GM18520 (cell line): ENCODE measurements at regions not wholly inside any gene's neighbourhood (a gene's known extent, or its start where the extent isn't known, plus 50 kb on each side); places are given as distances from the start of the nearest gene placed in this dataset.
A peak's percentile ranks its signal among the peaks of the same experiment; 100 is the strongest.

Experiments used
- ATAC-seq: cut with Tn5 transposase; IDR thresholded peaks from one replicate; pipeline ENCODE4 v1.9.1; 2021; ENCODE audit not compliant: unreplicated experiment

DNA sequence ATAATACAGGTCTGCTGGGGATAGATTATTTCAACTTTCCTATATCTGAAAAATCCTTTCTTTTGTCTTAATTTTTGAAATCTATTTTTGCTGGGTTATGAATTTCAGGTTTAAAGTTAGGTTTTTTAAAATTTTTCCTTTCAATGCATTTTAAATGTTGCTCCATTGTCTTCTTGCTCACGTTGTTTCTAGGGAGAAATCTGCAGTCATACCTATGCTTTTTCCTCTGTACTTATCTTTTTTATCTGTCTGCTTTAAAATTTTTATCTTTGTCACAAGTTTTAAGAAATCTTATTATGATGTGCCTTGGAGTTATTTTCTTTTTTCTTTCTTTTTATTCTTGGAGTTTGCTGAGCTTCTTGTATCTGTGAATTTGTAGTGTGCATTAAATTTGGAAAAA, 412.0 kb upstream of the KIF2A start:
- no peak for ATAC-seq

GRCh38 chr5:61896811-61897210, 409.2 kb upstream of the KIF2A start:
- no peak for ATAC-seq

GRCh38 chr5:61897251-61897650, 408.8 kb upstream of the KIF2A start:
- ATAC-seq = no peak

GRCh38 chr5:61901997-61902396, 404.0 kb upstream of the KIF2A start:
- ATAC-seq = no peak

DNA sequence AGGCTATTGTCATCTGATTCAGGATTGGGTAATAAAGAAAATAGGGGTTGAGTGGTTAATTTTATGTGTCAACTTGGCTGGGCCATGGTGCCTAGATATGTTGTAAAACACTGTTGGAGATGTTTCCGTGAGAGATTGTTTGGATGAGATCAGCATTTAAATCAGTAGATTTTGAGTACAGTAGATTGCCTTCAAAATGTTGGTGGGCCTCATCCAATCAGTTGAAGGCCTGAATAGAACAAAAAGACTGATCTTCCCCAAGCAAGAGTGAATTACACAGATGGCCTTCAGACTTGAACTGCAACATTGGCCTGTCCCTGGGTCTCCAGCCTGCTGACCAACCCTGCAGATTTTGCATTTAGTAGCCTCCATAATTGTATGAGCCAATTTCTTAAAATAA, 401.3 kb upstream of the KIF2A start:
- ATAC-seq = no peak

DNA sequence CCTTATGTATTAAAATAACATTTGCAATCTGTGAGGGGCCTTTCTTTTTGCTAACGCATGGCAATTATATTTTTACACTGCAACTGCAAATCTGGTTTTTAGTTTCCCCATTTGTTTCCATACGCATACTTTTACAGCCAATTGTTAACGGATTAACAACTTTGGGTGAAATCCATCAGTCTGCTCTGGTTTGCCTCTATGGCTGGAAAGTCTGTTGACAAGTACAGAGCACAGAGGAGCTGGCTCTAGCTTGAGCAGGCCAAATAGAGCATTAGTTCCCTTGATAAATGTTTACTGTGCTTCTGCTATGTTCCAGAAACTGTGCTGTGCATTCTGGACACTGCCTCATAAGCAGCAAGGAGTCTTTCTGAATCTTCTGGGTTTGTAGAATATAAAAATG, 400.4 kb upstream of the KIF2A start:
- no peak for ATAC-seq

GRCh38 chr5:61906820-61907219, 399.2 kb upstream of the KIF2A start:
- no peak for ATAC-seq

DNA sequence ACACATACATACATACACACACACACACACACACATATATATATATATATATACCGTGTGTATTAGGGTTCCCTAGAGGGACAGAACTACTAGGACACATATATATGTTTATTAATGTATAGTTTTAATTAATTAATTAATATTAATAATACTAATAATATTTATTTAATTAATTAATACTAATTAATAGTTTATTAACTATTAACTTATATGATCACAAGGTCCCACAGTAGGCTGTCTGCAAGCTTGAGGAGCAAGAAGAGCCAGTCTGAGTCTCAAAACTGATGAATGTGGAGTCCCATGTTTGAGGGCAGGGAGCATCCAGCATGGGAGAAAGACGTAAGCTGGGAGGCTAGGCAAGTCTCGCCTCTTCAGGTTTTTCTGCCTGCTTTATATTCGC, 398.0 kb upstream of the KIF2A start:
- no peak for ATAC-seq

DNA sequence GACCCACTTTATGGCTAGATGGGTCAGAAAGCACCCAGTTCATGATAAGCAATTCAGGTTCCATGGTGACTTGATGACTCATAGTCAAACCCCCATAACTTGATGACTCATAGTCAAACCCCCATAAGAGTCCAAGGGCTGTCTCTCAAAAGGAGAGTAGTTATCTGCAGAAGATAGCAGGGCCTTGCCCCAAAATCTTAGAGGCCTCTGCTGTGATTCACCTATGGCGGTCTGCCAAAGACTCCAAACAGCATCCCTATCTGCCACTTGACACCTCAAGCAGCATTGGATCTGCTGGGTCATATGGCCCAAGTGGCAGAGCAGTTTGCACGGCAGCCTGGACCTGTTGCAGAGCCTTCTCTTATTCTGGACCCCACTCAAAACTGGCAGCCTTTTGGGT, 395.2 kb upstream of the KIF2A start:
- ATAC-seq = peak; percentile 43

DNA sequence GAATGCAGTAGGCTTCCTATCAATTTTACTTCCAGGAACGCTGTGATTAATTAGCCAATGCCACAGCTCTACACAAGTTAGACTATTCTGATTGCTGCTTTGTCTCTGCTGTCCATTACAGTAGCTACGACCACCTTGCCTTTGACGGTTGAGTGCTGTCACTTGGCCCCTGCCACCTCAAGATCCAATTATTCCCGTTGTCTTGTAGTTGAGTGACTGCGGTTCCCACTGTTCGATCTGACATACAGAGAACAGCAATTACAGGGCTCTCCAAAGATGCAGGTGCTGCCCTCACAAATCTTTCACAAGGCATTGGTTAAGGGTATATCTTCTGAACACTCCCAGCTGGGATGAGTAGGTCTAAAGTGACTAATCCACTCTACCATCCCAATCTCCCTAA, 393.4 kb upstream of the KIF2A start:
- no peak for ATAC-seq

GRCh38 chr5:61915646-61916045, 390.4 kb upstream of the KIF2A start:
- ATAC-seq = no peak

GRCh38 chr5:61916621-61917620, 389.1 kb upstream of the KIF2A start:
- ATAC-seq = no peak

GRCh38 chr5:61918611-61919010, 387.4 kb upstream of the KIF2A start:
- ATAC-seq = no peak

DNA sequence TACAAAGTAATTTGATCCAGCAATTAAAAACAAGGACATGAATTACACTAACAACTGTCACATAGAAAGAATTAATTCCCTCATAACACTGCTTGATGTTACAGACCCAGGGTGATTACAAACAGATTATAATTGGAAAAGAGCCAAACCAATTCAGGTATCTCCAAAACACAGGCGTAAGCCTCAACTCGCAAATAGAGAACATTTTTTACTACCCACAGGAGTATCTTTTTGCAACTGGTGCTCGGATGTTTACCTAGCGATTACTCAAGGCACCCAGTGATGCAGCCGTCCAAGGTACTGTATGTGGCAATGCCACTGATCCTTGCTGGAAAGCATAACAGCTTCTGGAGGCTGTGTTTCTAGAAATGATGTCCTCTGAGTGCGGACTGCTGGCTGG, 386.1 kb upstream of the KIF2A start:
- no peak for ATAC-seq

- ATAC-seq = no peak
Measured at GRCh38 chr5:61924251-61924650, 381.8 kb upstream of the KIF2A start.

GRCh38 chr5:61926911-61927310, 379.1 kb upstream of the KIF2A start:
- no peak for ATAC-seq

GRCh38 chr5:61931236-61931635, 374.8 kb upstream of the KIF2A start:
- ATAC-seq = no peak

DNA sequence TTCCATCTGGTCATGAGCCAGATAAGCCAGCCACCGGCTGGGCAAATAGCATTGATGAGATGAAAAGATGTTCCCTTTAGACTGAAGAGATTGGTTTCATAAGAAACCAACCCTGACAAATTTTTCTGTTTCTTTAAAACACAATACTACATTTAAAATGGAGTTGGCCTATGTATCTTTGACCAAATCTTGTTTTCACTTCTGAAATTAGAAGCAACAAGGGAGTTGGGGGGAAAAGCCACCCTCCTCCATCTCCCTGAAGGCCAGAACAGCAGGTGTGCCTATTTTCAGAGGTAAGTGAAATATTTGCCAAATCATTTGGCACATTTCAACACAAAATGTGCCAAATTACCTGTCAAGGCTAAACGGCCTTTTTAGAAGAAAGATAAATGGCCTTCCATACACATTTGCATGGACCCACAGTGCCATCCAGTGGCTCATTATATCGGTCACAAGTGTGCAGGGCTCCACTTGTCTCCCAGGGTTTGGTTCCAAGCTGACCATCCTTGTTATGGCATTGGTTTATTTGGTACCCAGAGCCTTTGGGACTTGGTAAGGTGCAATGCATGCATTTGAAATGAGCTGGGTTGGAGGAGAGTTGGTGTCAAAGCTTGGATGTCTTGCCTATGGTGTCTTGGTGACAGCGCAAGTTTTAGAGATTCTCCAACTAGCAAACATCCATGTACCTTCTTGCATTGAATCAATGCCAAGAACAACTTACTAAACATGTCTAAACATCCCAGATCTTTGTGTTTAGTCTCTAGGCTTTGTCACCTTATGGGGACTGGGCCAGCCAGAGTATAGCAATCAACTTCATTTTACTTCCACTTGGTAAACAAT, 372.0 kb upstream of the KIF2A start:
- no peak for ATAC-seq

- ATAC-seq = no peak
Measured at GRCh38 chr5:61941637-61942036, 364.4 kb upstream of the KIF2A start.

DNA sequence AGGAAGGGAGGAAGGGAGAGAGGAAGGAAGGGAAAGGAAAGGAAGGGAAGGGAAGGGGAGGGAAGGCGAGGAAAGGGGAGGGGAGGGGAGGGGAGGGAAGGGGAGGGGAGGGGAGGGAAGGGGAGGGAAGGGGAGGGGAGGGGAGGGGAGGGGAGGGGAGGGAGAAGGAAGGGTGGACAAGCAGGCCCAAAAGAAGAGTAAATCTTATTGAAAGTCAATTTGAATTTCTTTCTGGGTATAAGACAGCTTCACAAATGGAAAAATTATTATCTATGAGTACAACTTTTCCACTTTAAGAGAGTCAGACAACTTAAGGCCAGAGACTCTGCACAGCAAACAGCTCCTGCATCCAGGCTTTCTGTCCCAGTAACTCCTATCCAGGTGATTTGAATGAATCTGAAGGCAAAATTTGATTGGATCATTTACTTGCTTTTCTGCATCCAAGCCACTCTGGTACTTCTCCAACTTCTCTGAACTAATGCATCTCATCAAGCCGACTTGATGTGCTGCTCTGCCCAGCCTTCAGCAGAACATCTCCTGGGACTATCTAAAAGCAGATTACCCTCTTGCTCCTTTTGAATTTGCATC, 363.4 kb upstream of the KIF2A start:
- ATAC-seq = no peak

DNA sequence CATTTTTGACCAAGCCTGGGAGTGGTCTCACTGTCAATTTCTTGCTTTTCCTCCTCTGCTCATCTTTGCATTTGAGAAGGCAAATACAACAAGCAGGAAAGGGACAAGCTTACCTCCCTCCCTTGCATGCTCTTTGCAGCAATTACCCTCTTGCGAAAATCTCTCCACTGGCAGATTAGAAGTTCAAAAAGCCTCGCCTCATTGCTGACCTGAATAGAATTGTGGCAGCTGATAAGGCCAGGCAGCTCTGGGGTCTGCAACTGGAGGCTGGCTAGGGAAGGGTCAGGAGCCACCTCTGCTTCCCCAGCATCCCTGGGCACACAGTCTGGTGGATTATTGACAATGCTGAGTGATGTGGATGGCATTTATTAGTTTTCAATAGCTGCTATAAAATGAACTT, 362.3 kb upstream of the KIF2A start:
- ATAC-seq = no peak

DNA sequence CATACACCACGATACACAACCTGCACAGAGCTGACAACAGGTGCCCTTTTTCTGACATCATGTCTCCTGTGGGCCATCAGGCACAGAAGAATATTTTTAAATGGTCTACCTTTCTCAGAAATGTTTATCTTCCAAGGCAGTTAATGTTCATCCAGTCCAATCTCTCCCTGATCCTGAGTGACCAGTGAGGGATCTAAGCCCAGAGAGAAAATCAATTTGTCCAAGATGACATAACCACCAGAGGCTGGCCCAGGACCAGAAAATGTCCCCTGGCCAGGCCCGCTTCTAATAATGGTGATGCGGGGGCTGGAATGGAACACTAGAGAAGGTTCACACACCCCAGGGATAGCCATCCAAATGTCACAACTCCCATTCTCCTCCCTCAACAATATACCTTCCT, 357.9 kb upstream of the KIF2A start:
- no peak for ATAC-seq
